ENCODE measurements at regions not wholly inside any gene's neighbourhood (a gene's known extent, or its start where the extent isn't known, plus 50 kb on each side); places are given as distances from the start of the nearest gene placed in this dataset.

GRCh38 chr2:236858661-236859060 lies 227.0 kb upstream of the COPS8 start:
- no peak for DNase-seq

DNA sequence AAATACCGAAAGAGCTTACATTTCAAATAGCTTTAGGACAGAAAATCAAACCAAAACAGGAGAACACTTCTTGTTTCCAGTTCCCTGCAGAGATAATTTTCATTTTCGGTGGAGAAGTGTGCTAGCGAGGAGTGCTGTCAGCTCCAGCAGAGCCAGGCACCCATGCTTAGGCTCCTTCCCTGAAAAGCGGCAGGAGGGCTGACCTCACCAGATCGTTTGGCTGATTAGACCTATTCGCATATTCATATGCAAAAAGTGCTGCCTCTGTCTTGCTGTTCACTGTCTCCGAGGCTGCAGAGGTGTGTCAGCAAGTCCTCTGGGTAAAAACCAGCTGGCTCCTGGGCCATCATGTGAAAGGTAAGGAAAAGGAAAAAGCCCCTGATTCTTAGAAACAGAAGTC lies 225.8 kb upstream of the COPS8 start:
- no peak for DNase-seq

DNA sequence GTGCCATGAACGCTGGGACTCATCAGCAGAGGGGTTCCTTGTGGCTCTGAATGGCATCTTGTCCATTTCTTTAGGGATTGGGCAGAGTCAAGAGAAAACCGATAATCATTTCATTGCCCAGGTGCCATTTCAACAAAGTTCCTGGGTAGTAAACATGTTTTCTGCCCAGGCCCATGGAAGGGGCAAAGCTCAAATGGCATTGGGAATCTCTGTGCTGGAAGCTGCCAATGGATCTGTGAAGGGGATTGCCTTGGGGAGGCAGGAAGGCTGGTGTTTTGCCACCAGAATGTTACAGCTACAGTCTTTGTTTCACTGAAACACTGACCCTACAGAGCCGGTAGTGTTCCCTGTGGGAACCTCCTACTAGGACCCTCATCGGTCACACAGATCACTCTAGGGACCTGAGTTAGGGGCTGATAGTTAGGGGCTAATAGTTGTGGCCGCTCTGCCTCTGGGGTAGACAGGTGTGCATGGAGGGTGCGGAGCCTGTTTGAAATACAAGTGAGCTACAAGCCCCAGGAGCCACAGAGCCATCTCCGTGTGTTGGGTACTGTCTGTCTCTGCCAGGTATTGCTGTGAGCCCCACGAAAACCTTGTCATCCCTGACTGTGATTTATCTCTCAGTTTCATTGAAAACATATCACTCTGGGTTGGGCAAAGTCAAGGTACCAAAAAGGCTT lies 224.4 kb upstream of the COPS8 start:
- DNase-seq, result no peak

- DNase-seq, result no peak
Measured at GRCh38 chr2:236861944-236862343, 223.7 kb upstream of the COPS8 start.

- DNase-seq, result no peak
Measured at GRCh38 chr2:236862526-236862925, 223.2 kb upstream of the COPS8 start.

GRCh38 chr2:236862961-236863728 lies 222.5 kb upstream of the COPS8 start:
- no peak for DNase-seq

DNA sequence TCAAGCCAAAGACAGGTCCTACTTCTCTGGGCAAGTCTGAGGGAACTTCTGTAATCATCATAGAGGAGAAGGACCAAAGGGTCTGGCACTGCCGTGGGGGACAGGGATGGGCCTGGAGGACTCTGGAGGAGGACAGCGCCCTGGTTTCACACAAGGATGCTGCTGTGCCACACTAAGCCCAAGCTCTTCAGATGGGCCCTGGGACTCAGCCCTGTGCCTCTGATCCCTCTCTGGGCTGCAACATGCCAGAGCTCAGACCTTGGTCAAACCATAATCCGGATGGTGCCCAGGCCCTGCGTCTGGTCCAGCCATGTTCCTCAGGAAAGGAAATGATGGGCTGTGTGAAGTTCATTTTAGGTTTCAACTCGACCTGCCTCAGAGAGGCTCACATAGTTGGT lies 222.0 kb upstream of the COPS8 start:
- no peak for DNase-seq

DNA sequence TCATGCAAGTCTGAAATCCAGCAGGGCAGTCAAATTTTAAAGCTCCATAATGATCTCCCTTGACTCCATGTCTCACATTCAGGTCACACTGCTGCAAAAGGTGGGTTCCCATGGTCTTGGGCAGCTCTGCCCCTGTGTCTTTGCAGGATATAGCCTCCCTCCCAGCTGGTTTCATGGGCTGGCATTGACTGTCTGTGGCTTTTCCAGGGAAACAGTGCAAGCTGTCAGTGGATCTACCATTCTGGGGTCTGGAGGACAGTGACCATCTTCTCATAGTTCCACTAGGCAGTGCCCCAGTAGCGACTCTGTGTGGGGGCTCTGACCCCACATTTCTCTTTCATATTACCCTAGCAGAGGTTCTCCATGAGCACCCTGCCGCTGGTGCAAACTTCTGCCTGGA lies 220.6 kb upstream of the COPS8 start:
- DNase-seq, result no peak

GRCh38 chr2:236866542-236867340 lies 218.9 kb upstream of the COPS8 start:
- no peak for DNase-seq

- DNase-seq, result no peak
Measured at GRCh38 chr2:236867441-236868260, 218.0 kb upstream of the COPS8 start.

DNA sequence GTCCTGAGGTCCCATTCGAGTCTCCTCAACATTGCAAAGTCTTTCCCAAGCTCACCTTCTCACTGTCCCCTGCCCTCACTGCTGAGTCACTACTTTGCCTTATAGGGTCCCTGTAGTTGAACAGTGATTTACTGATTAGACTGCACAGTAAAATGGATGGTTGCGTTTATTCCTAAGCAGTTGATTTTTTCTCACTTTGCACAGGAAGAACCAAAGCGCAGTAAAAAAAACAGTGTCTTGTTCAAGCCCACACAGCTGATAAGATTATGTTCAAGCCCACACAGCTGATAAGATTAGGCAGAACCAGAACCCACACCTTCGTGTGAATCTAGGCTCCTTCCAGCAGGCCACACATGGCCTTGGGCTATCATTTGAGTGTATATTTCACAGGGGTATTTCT lies 215.3 kb upstream of the COPS8 start:
- no peak for DNase-seq

DNA sequence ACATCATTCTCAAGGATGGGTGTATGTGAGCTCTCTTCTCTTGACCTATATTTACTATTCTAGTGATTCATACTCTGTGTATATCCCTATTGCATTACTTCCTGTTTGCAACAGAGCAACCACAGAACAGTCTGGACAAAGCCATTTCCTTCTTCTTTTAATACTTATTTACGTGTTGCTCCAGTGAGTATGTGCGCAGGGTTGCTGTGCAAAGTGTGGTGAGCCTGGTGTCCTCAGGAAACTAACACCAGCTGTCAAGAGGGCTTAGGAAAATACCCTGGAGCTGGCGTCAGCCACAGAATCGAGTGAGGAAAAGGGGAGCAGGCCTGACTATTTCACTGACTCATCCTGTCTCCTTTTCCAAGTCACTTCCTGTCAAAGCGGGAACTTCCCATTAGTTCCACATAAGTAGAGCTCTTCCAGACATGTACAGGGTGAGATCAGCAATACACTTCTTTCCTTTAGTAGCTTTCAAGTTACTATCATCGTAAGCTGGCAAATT lies 214.1 kb upstream of the COPS8 start:
- DNase-seq, result no peak

GRCh38 chr2:236872015-236872414 lies 213.7 kb upstream of the COPS8 start:
- no peak for DNase-seq

DNA sequence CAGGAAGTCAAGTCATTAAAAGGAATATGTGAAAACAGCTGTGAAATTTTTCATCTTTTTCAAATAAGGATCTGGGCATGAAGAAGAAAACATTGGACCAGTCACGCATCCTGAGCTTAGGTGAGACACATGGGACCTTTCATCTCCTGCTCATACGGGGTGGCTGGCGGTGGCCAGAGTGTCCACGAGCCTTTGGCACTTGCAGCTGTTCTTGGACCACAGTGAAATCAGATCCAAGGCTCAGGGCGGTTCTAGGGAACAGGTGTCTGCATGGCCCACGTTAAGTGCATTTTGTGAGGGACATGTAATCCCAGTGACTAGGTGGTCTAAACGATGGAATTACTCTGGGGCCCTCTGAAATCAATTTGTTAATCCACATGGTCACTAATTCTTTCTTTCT lies 212.7 kb upstream of the COPS8 start:
- no peak for DNase-seq

DNA sequence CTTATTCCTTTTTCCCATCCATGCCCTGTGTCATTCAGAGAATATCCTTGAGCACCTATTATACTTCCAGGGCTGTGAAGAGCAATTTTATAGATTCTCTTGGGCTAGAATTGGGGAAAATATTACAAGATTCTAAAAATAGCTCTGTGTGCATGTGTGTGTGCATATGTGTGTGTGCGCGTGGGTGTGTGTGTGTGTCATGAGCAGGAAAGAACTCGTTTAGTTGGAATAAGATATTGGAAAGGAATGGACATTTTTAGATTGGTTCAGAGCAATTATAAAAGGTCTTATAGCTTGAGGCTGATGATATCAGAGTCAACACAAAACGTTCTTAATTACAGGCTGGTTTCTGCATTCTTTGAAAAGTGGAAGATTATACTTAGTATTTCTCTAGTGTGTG lies 212.1 kb upstream of the COPS8 start:
- DNase-seq, result no peak

DNA sequence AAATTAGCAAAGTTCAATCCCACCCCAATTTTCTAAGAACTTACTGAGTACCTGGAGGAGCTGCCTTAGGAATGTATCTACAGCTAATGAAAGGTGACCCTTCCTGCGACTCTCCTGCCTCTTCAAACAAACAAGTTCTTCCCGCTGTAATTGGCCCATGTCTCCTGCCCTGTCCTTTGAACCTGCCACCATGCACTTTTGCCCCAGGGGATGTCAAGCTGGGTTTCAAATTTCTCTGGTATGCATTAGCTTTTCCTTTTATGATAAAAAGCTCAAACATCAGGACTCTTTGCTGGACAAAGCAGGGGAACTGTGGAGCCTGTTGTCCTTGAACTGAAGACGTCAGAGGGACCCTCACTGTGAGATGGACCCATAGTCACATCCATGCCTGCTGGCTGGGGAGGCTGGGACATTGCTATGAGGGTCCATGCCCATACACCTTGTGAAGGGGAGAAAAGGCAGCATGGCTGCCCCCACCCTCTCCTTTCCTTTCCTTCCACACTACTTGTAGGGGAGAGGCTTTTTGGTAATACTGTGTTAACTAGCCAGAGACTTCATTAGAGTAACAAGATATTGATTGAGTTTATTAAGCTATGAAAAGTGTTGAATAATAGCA lies 210.7 kb upstream of the COPS8 start:
- DNase-seq, result no peak

GRCh38 chr2:236875906-236876505 lies 209.7 kb upstream of the COPS8 start:
- DNase-seq, result no peak

GRCh38 chr2:236876642-236877041 lies 209.0 kb upstream of the COPS8 start:
- DNase-seq, result no peak

DNA sequence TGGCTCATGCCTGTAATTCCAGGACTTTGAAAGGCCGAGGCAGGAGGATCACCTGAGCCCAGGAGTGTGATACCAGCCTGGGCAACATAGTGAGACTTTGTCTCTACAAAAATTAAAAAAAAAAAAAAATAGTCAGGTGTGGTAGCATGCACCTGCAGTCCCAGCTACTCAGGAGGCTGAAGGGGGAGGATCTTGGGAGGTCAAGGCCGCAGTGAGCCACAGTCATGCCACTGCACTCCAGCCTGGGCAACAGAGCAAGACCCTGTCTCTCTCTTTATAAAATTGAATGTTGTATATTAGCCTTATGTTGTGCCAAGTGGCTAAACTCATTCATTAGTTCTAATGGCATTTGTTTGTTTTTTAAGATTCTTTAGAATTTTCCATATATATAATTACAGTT lies 207.7 kb upstream of the COPS8 start:
- no peak for DNase-seq

DNA sequence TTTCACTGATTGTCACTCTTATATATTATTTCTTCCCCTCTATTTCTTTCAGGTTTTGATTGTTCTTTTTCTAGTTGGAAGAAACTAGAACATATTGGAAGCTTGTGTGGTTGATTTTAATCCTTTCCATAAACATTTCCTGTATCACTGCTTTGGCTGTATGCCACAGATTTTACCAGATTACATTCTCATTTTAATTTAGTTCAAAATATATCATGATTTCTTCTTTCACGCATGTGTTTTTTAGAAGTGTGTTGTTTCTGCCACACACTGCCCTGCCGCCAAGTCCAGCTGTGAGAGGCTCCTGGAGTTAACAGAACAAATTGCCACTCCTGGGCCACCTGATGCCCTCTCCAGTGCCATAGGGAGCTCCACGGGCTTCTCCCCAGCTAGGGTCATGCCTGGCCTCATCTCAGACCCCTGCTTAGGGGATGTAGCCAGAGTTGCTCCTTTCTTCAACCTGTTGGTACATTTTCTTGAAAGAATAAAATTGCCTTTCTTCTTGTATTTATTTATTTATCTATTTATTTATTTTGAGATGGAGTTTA lies 206.2 kb upstream of the COPS8 start:
- no peak for DNase-seq

- no peak for DNase-seq
Measured at GRCh38 chr2:236882074-236882473, 203.6 kb upstream of the COPS8 start.

GRCh38 chr2:236882930-236883329 lies 202.8 kb upstream of the COPS8 start:
- no peak for DNase-seq
